HK-2 (cell line): ENCODE measurements at regions not wholly inside any gene's neighbourhood (a gene's known extent, or its start where the extent isn't known, plus 50 kb on each side); places are given as distances from the start of the nearest gene placed in this dataset.

ENCODE experiments used
- DNase-seq: peaks from one replicate; pipeline ENCODE4 v3.0.0-alpha.2; 2018; ENCODE audit not compliant: unreplicated experiment

DNA sequence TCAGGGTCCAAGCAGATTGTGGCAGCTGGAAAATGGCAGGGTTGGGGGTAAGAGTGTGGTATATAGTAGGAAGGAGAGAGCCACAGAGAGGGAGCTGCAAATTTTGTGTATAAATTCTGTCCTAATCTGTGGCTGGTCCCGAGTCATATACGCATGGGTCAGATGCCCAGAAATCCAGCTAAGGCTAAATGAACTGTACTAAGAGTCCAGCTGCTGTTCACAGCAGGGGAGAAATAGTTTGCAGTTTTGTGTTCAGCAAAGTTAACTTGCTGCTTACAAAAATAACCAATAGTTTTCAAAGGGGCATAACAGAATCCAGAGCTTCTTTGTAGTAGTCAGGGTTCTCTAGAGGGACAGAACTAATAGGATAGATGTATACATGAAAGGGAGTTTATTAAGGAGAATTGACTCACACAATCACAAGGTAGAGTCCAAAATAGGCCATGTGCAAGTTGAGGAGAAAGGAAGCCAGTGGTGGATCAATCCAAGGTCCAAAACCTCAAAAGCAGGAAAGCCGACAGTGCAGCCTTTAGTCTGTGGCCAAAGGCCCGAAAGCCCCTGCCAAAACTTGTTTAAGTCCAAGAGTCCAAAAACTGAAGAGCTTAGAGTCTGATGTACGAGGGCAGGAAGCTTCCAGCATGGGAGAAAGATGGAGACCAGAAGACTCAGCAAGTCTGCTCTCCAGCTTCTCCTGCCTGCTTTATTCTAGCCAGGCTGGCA is 146.1 kb upstream of the KBTBD8 start:
- no peak for DNase-seq

DNA sequence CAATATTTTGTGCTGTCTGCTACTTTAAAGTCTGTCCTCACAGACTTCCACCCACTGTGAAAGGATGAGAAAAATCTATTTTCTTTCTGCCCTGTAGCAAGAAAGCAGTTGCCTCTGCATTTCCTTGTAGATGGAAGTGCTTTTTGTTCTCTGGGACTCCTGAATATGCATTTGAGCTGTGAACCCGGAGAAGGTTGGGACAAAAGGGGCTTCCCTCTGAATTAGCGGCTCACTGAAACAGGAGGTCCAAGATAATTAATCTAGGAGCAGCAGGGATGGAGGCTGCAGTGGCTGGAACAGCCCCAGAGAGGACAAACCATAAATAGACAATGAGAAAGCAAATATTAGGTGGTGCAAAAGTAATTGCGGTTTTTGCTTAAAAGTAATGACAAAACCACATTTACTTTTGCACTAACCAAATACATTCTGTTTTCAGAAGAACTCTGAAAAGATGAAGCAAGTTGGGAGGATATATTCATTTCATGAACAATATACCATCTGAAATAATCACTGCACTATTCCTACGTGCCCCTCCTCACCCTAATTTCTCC is 143.4 kb upstream of the KBTBD8 start:
- no peak for DNase-seq

DNA sequence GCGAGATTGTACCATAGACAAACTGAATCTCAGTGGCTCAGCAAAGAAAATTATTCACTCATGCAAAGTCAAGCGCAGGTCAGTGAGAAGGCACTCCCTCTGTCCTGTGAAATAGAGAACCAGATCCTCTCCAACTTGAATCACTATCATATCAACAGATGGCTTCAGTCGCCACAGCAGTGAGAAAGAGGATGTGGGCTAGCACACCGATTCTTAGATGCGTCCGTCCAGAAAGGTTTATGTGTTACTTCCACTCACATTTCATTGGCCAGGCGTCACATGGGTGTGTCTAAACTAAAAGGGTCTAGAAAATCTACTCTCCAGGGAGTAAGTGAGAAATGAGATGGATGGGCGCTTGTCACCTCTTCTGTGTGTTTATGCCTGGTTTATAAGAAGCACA is 141.6 kb upstream of the KBTBD8 start:
- DNase-seq = no peak

DNA sequence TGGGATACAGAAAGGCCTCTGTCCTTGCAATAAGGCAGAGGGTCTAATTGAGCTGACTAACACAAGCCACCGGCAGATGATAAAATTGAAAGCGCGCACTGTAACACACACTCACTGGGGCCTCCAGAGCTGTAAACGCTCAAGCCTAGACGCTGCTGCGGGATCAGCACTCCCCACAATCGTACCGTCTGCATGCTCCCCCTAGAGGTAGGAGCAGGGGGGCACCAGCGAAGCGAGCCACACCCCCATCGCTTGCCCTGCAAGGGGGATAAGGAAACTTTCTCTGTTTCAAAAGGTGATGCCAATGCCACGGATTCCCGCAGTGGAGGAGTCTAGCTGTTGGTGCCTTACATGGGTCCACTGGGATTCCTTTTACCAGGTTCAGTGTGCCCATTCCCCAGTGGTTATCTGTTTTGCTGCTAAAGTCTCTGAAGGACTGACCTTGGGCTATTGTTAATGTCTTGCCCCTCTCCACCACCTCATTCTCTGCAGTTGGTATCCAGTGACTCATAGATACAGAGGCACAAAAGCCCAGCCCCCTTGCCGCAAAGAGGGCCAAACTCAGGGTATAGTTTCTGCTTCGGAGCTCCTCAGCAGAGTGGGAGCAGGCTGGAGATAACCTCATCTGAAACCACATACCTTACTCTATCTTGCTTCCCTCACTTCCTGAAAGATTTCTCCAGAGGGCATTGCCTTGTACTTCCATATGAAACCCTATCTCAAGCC is 139.3 kb upstream of the KBTBD8 start:
- no peak for DNase-seq

DNA sequence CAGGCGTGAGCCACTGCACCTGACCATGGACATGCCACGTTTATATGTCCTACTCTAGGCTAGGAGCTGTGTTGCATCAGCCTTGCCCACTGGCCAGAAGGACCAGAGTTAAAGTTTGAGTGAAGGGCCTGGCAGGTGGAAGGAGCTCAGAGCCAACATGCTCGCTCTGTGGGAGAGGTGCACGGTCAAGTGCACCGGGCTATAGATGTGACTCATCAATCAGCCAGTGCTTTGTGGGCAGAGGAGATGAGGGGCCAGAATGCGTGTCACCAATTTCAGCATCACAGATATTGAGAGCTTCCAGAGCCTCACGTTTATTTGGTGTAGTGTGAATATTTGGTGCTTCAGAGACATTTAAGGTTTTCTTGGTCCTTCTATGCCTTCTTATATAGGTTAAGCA is 137.3 kb upstream of the KBTBD8 start:
- peak; percentile 38 for DNase-seq

DNA sequence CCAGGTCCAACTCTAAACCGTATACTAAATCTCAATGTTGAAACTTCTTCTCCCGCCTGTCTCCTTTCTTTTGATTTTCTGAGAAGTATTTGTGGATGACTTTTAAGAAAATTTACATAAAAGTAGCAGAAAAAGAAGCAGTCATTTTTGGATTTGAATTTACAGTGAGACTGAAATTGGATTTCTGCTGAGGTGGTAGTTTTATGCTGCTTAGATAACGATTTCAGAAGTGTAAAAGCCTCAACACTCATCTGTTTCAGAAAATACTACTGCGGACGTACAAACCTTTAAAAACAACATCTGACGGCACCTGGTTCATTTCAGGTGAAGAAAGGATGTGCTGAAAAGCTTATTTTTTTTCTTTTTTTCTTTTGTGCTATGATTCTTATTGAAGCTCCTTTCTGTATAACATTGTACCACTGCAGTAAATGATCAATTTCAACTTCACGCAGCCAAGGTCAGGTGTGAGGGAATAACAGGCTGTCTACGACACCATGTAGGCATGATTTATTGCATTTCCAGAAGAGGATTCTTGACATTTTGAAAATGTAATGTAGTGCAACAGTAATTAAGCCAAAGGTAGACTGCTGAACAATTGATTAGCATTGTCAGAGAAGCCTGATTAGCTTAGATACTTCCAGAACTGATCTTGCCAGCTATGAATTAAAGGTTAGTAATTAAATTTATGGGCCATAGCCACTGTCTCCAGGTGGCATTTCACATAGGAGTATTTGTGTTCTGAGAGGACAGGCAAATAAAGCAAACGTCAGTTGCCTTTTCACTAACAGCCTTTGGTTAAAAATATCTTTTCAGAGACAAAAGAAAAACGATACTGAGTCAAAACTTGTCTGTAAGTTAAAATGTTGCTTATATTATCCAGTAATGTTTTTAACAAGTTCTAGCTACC is 134.6 kb upstream of the KBTBD8 start:
- DNase-seq = no peak

DNA sequence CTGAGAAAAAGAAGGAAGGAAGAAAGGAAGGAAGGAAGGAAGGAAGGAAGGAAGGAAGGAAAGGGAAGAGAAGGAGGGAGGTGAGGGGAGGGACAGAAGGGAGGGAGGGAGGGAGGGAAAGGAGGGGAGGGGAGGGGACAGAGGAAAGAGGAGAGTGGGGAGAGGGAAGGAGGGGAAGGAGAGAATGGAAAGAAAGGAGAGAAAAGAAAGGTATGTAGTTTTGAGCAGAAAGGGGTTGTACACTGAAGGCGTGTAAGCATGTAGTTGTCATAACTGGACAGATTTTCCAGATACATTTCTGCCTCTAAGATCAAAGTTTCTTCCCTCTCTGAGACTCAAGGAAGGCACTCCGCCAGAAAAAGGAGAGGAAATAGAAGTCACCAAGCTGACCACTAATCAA is 113.4 kb upstream of the KBTBD8 start:
- DNase-seq = no peak

DNA sequence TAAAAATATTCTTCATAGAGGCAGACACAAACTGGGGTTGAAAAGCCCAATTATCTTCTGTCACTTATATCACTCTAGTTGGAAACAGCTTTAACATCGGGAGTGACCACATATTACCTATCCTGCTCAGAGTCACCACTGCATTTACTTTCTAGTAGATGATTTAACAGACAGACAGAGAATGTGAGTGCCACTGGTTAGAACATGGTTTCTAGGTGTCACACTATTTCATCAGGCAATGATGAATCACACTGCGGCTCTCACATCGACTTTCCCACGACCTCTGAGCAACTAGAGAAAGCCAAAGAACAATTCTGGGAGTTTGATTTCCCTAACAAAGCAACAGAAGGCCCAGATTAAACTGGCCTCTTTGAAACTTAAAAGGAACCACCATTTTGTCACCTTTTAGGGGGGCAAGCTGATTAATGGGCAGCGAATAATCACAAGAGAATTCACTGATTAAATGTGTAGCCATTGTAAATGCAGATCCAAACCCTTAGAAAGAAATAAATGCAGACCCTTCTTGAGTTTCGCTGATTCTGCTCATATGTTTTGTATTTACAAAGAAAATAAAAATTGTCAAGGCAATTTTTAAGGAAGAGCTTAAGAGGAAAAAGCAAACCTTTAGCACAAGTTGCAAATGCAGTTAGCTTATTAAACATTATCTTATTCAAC is 112.6 kb upstream of the KBTBD8 start:
- peak; percentile 48 for DNase-seq

DNA sequence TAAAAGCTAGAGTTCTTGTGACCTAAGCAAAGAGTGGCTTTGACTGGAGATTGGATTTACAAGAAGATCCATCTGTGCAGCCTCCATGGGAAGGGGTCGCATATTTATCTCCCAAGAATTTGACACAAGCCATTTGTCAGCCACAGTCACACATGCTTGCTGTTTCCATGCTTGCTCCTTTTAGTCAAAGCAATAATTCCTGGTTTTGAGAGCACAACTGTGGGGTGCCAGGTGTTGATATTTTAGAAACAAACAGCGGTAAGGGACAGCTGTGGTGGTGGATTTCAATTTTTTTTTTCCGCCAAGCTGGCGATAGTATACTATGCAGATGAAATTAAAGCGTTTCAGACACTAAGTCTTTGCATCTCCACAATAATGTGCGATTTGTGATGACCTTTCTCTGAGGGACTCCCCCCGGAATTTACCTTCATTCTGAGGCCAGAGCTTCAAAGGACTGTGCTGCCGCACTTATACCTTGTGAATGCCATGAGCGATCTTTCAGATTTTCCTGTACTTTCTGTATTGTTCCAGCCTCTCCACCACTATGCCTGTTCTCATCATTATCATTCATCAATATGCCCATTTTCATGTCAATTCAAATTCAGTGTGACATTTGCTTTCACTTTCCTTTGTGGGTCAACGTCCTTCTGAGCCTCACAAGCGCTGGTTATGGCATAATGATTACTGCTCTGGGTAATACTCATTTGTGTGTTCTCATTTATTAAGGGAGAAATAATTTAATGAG is 108.2 kb upstream of the KBTBD8 start:
- DNase-seq = no peak

DNA sequence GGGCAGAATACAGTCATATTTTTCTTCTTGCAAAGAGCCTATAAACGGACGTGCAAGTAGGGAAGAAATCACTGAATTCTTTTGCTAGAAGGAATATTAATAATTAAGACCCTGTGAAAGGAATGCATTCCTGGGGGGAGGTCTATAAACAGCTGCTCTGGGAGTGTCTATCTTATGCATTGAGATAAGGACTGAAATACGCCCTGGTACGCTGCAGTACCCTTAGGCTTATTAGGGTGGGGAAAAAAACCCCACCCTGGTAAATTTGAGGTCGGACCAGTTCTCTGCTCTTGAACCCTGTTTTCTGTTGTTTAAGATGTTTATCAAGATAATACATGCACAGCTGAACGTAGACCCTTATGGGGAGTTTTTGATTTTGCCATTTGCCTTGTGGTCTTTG is 100.0 kb upstream of the KBTBD8 start:
- DNase-seq = no peak

DNA sequence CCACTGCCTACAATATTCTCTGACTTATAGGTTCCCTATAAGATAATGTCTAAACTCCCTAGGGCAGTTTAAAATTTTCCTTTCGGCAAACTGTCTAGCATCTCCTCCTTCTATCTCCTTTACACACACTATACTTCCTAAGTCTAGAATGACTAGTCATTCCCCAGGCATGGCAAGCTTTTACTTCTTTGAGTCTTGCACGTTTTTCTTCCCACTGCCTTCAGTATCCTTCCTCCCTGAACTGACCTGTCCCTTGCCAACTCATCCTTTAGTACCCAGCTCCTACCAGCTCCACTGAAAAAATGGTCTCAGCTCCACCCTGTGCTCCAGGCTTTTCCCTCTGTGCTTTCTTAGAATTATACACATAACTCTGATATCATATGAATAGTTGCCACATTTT is 93.8 kb upstream of the KBTBD8 start:
- no peak for DNase-seq

DNA sequence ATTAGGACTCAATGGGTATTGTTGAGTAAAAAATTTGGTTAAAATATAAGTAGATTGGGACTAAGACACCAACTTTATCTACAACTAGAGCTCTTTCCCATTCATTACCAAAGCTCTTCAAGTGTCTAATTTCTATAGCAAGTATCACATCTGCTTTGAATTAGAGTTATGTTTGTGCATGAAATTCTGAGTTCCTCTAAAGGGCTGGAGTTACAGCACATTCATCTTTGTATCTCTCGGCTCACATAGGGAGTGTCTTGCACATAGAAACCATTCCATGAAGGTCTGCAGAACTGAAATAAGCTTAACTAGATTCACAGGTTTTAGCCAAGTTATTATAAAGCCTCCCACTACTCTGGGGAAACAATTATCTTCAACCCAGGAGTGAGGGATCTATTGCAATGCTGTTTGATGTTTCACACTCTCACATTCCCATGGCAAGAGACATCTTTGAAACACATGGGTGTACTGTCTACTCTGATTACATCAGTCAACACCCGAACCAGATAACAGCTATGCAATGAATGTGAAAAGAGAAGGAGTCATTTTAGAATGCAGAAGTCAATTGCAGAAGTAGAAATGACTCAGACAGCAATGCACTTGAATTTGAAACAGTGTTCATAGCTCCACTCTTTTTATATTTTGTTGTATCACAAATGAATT is 93.1 kb upstream of the KBTBD8 start:
- DNase-seq = no peak

DNA sequence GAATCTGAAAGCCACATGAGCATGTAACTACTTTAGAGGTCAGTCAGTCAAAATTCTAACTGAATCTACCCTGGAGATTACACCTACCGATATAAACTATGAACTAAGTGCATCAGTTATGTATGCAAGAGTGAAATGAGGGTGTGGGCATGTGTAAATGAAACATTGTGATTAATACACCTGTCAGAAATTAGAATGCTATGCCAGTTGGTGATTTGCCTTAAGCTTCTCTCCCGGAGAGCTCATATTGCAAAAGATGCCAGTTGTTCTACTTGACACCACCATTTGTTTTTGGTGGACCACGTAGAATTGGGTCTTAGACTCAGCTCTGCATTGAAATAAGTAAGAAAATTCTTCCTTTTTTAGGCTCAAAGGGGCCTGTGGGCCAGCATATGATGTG is 91.0 kb upstream of the KBTBD8 start:
- no peak for DNase-seq

DNA sequence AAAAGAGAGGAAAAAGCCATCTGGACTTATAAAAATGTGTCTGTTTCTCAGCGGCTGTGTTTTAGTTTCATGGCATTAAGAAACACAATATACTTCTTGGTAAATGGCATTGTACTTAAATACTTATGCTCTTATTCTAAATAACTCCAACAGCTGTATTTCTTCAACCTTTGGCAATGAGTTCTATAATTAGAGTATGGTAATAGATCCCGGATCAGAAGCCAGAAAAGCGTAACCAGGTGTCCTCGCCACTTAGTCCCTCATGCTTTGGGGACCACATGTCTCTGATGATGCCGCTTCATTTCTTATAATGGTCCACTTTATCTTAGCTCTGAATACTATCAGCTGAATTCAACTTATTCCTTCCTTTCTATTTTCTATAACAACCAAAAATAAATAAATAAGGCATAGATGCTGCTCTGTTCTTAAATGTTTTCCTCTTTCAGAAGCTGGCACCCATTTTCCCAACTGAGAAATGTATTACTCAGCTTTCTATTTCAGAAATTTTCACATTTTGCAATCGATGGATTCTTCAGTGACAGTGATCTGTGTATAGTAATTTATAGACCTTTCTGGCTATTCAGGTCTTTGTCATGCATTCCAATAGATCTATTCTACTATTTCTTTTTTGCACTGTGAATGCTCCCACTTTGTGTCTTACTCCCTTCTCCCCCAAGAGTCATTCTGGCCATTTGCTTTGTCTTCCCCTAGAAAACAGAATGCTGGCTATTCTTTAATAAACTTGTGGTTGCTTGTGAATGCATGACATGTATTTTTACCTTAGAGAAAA is 87.6 kb upstream of the KBTBD8 start:
- no peak for DNase-seq

DNA sequence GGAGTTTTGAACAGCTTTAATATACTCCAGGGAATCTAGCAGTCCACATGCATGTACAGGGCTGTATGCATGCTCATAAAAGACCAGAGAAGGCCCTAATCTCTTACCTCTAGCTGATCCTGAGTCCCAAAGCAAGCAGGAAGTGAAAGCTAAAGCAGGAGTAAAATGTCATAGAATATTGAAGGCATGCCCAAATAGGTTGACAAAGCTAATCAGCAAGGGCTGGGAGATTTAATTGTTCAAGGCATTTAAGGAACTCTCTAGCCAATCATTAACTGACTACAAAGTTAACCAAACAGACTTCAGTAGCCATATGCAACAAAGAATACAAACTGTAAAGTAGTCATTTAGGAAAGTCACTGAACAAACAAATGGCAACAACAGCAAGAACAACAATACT is 85.8 kb upstream of the KBTBD8 start:
- no peak for DNase-seq

DNA sequence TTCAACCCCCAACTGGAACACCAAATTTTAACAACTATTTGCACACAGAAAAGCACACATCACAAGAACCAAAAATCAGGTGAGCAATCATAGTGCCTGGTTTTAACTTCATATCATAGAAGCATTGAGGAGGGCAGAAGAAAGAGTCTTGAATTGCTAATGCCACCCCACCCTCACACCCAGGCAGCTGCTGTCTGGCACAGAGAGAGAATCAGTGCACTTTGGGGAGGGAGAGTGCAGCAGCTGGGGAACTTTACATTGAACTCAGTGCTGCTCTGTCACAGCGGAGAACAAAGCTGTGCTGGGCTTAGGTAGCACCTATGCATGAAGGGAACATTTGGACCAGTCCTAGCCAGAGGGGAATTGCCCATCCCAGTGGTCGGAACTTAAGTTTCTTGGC is 76.0 kb upstream of the KBTBD8 start:
- DNase-seq = no peak

DNA sequence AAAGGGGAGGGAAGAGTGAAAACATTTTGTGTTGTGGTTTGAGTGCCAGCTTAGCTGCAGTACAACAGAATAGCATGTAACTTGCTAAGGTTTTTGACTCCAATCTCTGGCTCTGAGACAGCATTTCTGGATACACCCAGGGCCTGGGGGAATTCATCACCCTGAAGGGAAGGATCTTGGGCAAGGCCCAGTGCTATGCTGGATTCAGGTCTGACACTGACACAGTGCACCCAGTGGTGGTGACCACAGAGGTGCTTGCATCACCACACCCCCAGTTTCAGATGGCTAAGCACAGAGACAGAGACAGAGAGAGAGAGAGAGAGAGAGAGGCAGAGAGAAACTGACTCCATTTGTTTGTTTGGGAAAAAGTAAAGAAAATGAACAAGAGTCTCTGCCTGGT is 74.1 kb upstream of the KBTBD8 start:
- no peak for DNase-seq

DNA sequence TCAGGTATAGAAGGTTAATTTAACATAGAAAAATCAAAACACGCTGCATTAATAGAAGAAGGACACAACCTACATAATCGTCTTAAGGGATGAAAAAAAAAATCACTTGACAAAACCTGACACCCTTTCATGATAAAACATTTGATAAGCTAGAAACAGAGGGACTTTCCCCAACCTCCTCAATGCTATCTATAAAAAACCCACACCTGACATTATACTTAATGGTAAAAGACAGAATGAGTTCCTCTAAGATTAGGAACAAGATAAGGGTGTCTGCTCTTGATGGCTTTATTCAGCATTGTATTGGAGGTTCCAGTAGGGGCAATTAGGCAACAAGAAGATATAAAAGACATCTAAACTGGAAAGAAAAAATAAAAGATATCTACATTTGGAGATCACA is 69.9 kb upstream of the KBTBD8 start:
- DNase-seq = no peak

DNA sequence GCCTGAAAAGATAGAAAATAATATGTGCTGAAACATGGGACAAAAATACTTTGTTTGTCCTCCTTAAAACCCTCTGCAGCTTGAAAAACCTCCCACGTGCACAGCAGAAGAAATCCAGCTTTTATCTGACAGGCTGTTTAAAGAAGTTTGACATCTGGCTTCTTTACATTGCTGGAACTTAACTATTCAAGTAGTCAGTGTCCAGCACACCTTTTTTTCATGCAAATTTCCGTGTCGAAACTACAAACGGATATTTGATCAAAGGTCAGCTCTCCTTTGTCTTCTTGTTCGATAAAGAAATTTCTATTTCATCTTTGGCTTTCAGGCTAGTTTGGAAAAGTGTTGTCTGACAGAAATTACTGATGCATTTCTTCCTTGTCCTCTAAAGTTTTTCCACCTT is 66.8 kb upstream of the KBTBD8 start:
- DNase-seq = no peak

DNA sequence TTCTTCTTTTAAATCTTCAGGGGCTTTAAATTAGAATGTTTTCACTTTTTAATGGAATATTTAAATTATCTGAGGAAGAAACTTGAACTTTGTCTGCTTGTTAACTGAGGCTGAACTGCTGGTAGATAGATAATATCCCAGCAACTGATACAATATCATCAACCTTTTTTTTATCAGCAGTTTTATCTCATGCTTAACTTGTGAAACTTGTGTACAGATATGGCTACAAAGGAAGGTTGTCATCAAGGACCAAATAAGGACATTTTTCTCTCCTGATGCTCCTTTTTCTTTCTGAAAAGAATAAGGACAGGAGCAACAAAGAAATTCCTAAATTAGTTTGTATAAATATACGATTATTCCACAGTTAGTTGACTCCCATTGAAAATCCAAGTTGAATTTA is 66.4 kb upstream of the KBTBD8 start:
- DNase-seq = no peak
